K562 (cell line): ENCODE measurements at regions not wholly inside any gene's neighbourhood (a gene's known extent, or its start where the extent isn't known, plus 50 kb on each side); places are given as distances from the start of the nearest gene placed in this dataset.

Source experiments
- ATAC-seq: fragments of 200-7000 bp; cut with Tn5 transposase; 3 replicates; pipeline ENCODE4 v1.9.1; 2020; ENCODE audit warnings: moderate library complexity
- BruUV-seq: library from RNA; stranded (reverse); fragments of 400-500 nt; replicated peaks from 2 replicates; lab custom pipeline; 2021; lab: Mats Ljungman, UMichigan
- CTCF ChIA-PET: fragments of 300-600 bp; formaldehyde crosslinking; extraction: SDS; loops from one replicate; lab custom pipeline; 2021; ENCODE audit warnings: low intra/inter-chr PET ratio; lab: Yijun Ruan, JAX
- POLR2A ChIA-PET: fragments of 300-600, 350-650 bp; sonication (Branson Sonifier 250); formaldehyde crosslinking; extraction: SDS; loops from one replicate; lab custom pipeline; 2021; ENCODE audit warnings: antibody characterized with exemption, inconsistent platforms; lab: Yijun Ruan, JAX
- DNase-seq, 4 experiments: peaks; one replicate each; pipeline versions ENCODE4 v3.0.0 to v3.0.0-alpha.2; 2011 to 2018; ENCODE audit warnings: low spot score in 3 of 4, mixed read lengths in 3 of 4; ENCODE audit errors: extremely low read depth in 1 of 4
- FAIRE-seq: peaks from 2 replicates; lab custom pipeline; 2011; peaks lifted over from hg19 to GRCh38; lab: Jason Lieb, UNC
- H2AFZ ChIP-seq: 2 replicates; pipeline ENCODE4 v1.6.0; 2011; ENCODE audit warnings: low read depth, low read length, control low read depth, inconsistent platforms
- H3K27ac ChIP-seq: fragments of 200-600 bp; 3 replicates; pipeline ENCODE4 v1.8.0; 2011; ENCODE audit warnings: low read depth, mild to moderate bottlenecking, control low read depth, inconsistent platforms, low read length, moderate library complexity, mixed read lengths; ENCODE audit errors: extremely low read depth
- H3K27me3 ChIP-seq, 2 experiments: fragments of 300-600 bp in 1 of 2; 2 replicates in 1 of 2; 3 replicates in 1 of 2; pipeline versions ENCODE4 v1.6.0 to v1.8.0; 2011; ENCODE audit warnings: inconsistent platforms in 2 of 2, low read length in 2 of 2, mild to moderate bottlenecking in 1 of 2, mixed read lengths in 1 of 2, moderate library complexity in 1 of 2; ENCODE audit not compliant: control insufficient read depth in 2 of 2, insufficient read depth in 2 of 2
- H3K36me3 ChIP-seq: fragments of 300-600 bp; 3 replicates; pipeline ENCODE4 v1.8.0; 2011; ENCODE audit warnings: mild to moderate bottlenecking, low read length, inconsistent platforms; ENCODE audit not compliant: control insufficient read depth, insufficient read depth
- H3K4me1 ChIP-seq, 2 experiments: fragments of 200-600 bp in 1 of 2; replicated peaks in 1 of 2; 2 replicates in 1 of 2; 3 replicates in 1 of 2; pipeline versions ENCODE4 v1.5.1 to v1.8.0; 2011; ENCODE audit warnings: inconsistent platforms in 2 of 2, low read length in 2 of 2, mild to moderate bottlenecking in 1 of 2, mixed read lengths in 1 of 2, moderate library complexity in 1 of 2; ENCODE audit not compliant: control insufficient read depth in 2 of 2, insufficient read depth in 2 of 2
- H3K4me2 ChIP-seq: 2 replicates; pipeline ENCODE4 v1.6.1; 2011; ENCODE audit warnings: low read length, control low read depth, inconsistent platforms, mixed read lengths; ENCODE audit not compliant: insufficient read depth
- H3K4me3 ChIP-seq: fragments of 200-600 bp; sonication (generic), shearing (Covaris generic); 2 replicates; pipeline ENCODE4 v1.5.1; 2016; ENCODE audit warnings: control low read depth, inconsistent platforms
- H3K79me2 ChIP-seq: fragments of 200-600 bp; 3 replicates; pipeline ENCODE4 v1.8.0; 2011; ENCODE audit warnings: low read length, inconsistent platforms; ENCODE audit not compliant: control insufficient read depth, insufficient read depth
- H3K9ac ChIP-seq, 2 experiments: 2 replicates each; pipeline versions ENCODE4 v1.6.0 to v1.6.1; 2011; ENCODE audit warnings: low read depth in 2 of 2, low read length in 2 of 2, control low read depth in 1 of 2, inconsistent platforms in 1 of 2, mild to moderate bottlenecking in 1 of 2, mixed read lengths in 1 of 2; ENCODE audit not compliant: insufficient read depth in 1 of 2
- H3K9me1 ChIP-seq: one replicate; pipeline ENCODE4 v1.6.0; 2011; ENCODE audit warnings: inconsistent platforms, mild to moderate bottlenecking, low read length, moderate library complexity; ENCODE audit not compliant: control insufficient read depth, insufficient read depth
- H3K9me3 ChIP-seq: replicated peaks from 2 replicates; pipeline ENCODE4 v1.5.1; 2011; ENCODE audit warnings: low read depth, low read length, inconsistent platforms; ENCODE audit not compliant: control insufficient read depth, insufficient read depth
- H4K20me1 ChIP-seq: replicated peaks from 2 replicates; pipeline ENCODE4 v1.6.1; 2011; ENCODE audit warnings: low read length, inconsistent platforms, mixed read lengths; ENCODE audit not compliant: control insufficient read depth, insufficient read depth
- WGBS: fragments of 100-300 bp; shearing (Covaris generic); methylation state at CpG from one replicate; pipeline ENCODE4 v1.1.6; 2016; ENCODE audit warnings: low coverage, mixed read lengths; ENCODE audit not compliant: insufficient coverage; ENCODE audit errors: missing lambda C conversion rate; 5-methylcytosine and 5-hydroxymethylcytosine counted together
- in situ Hi-C: fragments of 300-500 bp; cut with MboI; formaldehyde crosslinking; loops from 4 replicates; pipeline ENCODE4 v1.15.0; 2018; ENCODE audit warnings: inconsistent platforms, mixed read lengths
- intact Hi-C: fragments of 100-400 bp; cut with micrococcal nuclease; formaldehyde crosslinking; loops from 2 replicates; pipeline ENCODE4 v1.14.2; 2022
- TF ChIP-seq, protein P1 (sequence below): fragments of 150-350 bp; IDR thresholded peaks from 2 replicates; pipeline ENCODE4 v1.6.1; 2014; ENCODE audit warnings: low read depth, mild to moderate bottlenecking, low read length, borderline replicate concordance

GRCh38 chr6:168848797-168849196 lies 404.8 kb downstream of the THBS2 start:
- H3K9ac ChIP-seq = no peak overlapping the region
- TF ChIP-seq, protein P1, sequence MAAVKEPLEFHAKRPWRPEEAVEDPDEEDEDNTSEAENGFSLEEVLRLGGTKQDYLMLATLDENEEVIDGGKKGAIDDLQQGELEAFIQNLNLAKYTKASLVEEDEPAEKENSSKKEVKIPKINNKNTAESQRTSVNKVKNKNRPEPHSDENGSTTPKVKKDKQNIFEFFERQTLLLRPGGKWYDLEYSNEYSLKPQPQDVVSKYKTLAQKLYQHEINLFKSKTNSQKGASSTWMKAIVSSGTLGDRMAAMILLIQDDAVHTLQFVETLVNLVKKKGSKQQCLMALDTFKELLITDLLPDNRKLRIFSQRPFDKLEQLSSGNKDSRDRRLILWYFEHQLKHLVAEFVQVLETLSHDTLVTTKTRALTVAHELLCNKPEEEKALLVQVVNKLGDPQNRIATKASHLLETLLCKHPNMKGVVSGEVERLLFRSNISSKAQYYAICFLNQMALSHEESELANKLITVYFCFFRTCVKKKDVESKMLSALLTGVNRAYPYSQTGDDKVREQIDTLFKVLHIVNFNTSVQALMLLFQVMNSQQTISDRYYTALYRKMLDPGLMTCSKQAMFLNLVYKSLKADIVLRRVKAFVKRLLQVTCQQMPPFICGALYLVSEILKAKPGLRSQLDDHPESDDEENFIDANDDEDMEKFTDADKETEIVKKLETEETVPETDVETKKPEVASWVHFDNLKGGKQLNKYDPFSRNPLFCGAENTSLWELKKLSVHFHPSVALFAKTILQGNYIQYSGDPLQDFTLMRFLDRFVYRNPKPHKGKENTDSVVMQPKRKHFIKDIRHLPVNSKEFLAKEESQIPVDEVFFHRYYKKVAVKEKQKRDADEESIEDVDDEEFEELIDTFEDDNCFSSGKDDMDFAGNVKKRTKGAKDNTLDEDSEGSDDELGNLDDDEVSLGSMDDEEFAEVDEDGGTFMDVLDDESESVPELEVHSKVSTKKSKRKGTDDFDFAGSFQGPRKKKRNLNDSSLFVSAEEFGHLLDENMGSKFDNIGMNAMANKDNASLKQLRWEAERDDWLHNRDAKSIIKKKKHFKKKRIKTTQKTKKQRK = no peak

More at GRCh38 chr6:168848797-168849196, 404.8 kb downstream of the THBS2 start:
- Histone ChIP-seq H3K27me3 (peaks cover 21 to 28% of the 10 kb centered on the region in 2 experiments; a peak in 4 of 5 replicates), H4K20me1 (no peaks in the 10 kb centered on the region; the same call in 1 of the 2 replicates), H3K27ac (no peak overlapping the region), H3K9me1 (no peaks in the 10 kb centered on the region), H3K9me3 (no peaks in the 10 kb centered on the region), H3K36me3 (no peaks in the 10 kb centered on the region), H3K79me2 (no peaks in the 10 kb centered on the region), H3K4me3 (no peak overlapping the region), H3K4me1 (no peaks in the 10 kb centered on the region; a peak in 1 of 5 replicates), H2AFZ (no peak overlapping the region), H3K4me2 (no peak overlapping the region)
- intact Hi-C loops = no loop called here
- ATAC-seq = no peak
- WGBS = 3% methylated on average over 5 of the region's 6 CpGs
- no peak for DNase-seq
- FAIRE-seq = no peak
- ChIA-PET POLR2A (no interaction called here), CTCF (no interaction called here)
- BruUV-seq = no TSS peak
- in situ Hi-C loops = no loop called here
